Keratinocyte (primary cell): ENCODE measurements at regions not wholly inside any gene's neighbourhood (a gene's known extent, or its start where the extent isn't known, plus 50 kb on each side); places are given as distances from the start of the nearest gene placed in this dataset.

Experiments used
- DNase-seq: peaks from one replicate; pipeline ENCODE4 v3.0.0-alpha.2; 2011; ENCODE audit warnings: low read depth, missing footprints, low spot score
- FAIRE-seq: peaks from 2 replicates; lab custom pipeline; 2011; peaks lifted over from hg19 to GRCh38; lab: Jason Lieb, UNC
- H2AFZ ChIP-seq: 2 replicates; pipeline ENCODE4 v1.6.0; 2012; ENCODE audit warnings: low read length, control low read depth, inconsistent platforms; ENCODE audit not compliant: control insufficient read depth
- H3K27ac ChIP-seq: 2 replicates; pipeline ENCODE4 v1.5.1; 2011; ENCODE audit warnings: low read length; ENCODE audit not compliant: control insufficient read depth, insufficient read depth
- H3K27me3 ChIP-seq: 3 replicates; pipeline ENCODE4 v1.6.0; 2011; ENCODE audit warnings: low read length; ENCODE audit not compliant: control insufficient read depth, insufficient read depth; ENCODE audit errors: extremely low read depth
- H3K36me3 ChIP-seq, 2 experiments: 2 replicates in 1 of 2; 3 replicates in 1 of 2; pipeline ENCODE4 v1.5.1; 2011; ENCODE audit warnings: low read length in 2 of 2, mild to moderate bottlenecking in 1 of 2; ENCODE audit not compliant: control insufficient read depth in 2 of 2, insufficient read depth in 2 of 2; ENCODE audit errors: extremely low read depth in 1 of 2
- H3K4me1 ChIP-seq: 3 replicates; pipeline ENCODE4 v1.5.1; 2011; ENCODE audit warnings: low read length; ENCODE audit not compliant: control insufficient read depth, insufficient read depth; ENCODE audit errors: extremely low read depth
- H3K4me2 ChIP-seq: 3 replicates; pipeline ENCODE4 v1.6.0; 2011; ENCODE audit warnings: low read depth, low read length; ENCODE audit not compliant: control insufficient read depth, insufficient read depth; ENCODE audit errors: extremely low read depth
- H3K4me3 ChIP-seq, 3 experiments: fragments of 200-600 bp in 1 of 3; sonication (generic) in 1 of 3; 2 replicates in 2 of 3; 3 replicates in 1 of 3; pipeline ENCODE4 v1.5.1; 2011 to 2016; ENCODE audit warnings: low read length in 3 of 3, mild to moderate bottlenecking in 3 of 3, control low read depth in 2 of 3, inconsistent platforms in 1 of 3, low read depth in 1 of 3, mixed read lengths in 1 of 3, mixed run types in 1 of 3, moderate library complexity in 1 of 3; ENCODE audit not compliant: control insufficient read depth in 2 of 3, insufficient read depth in 2 of 3; ENCODE audit errors: extremely low read depth in 1 of 3
- H3K79me2 ChIP-seq: 2 replicates; pipeline ENCODE4 v1.6.0; 2012; ENCODE audit warnings: low read length; ENCODE audit not compliant: control insufficient read depth, insufficient read depth
- H3K9ac ChIP-seq: 3 replicates; pipeline ENCODE4 v1.6.0; 2011; ENCODE audit warnings: low read length; ENCODE audit not compliant: control insufficient read depth, insufficient read depth; ENCODE audit errors: extremely low read depth
- H3K9me1 ChIP-seq: 3 replicates; pipeline ENCODE4 v1.6.0; 2011; ENCODE audit warnings: low read length; ENCODE audit not compliant: control insufficient read depth, insufficient read depth; ENCODE audit errors: extremely low read depth
- H3K9me3 ChIP-seq: 2 replicates; pipeline ENCODE4 v1.5.1; 2012; ENCODE audit warnings: low read depth, low read length; ENCODE audit not compliant: control insufficient read depth
- H4K20me1 ChIP-seq: 3 replicates; pipeline ENCODE4 v1.6.0; 2011; ENCODE audit warnings: low read length; ENCODE audit not compliant: control insufficient read depth, insufficient read depth; ENCODE audit errors: extremely low read depth
- CTCF ChIP-seq, 3 experiments: IDR thresholded peaks in 1 of 3; conservative IDR thresholded peaks in 1 of 3; optimal IDR thresholded peaks in 1 of 3; 2 replicates in 2 of 3; 3 replicates in 1 of 3; pipeline versions ENCODE3 to v1.5.1; 2011; ENCODE audit warnings: low read length in 3 of 3, mild to moderate bottlenecking in 3 of 3, moderate library complexity in 2 of 3, control low read depth in 1 of 3, inconsistent platforms in 1 of 3; ENCODE audit not compliant: insufficient read depth in 2 of 3; ENCODE audit errors: extremely low read depth in 1 of 3
- EZH2 ChIP-seq: IDR thresholded peaks from one replicate; pipeline ENCODE4 v1.6.1; 2012; ENCODE audit warnings: inconsistent platforms, mild to moderate bottlenecking, low read length, moderate library complexity
- dilution Hi-C: fragments of 300-500 bp; cut with MboI; formaldehyde crosslinking; loops from one replicate; pipeline ENCODE4 v1.7.0; 2020; ENCODE audit warnings: low sequenced_read_pairs; ENCODE audit not compliant: extremely low pct_ligation_motif_present

DNA sequence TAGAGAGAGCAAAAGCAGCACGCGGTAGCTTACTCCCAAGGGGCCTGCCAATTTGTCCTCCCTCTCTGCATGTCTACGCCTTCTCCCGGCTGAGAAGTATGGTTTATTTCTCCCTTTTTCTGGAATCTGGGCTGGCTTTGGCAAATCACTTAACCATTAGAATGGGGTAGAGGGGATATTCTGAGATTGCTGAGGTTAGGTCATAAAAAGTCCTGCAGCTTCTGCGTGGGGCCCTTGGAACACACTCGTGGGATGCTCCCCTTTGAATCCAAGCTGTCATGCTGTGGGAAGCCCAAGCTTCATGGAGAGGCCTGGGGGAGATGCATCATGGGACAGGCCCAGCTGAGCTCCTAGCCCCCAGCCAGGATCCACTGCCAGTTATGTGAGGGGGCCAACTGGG is 403.6 kb upstream of the MAF start:
- H3K4me3 ChIP-seq: no peak overlapping the region
- dilution Hi-C loops: no loop called here
- H4K20me1 ChIP-seq: no peaks in the 10 kb centered on the region
- FAIRE-seq (no peak), DNase-seq (no peak)
- H3K9me1 ChIP-seq: no peaks in the 10 kb centered on the region
- no peak overlapping the region for H3K9ac ChIP-seq
- no peak for TF ChIP-seq CTCF (optimal IDR thresholded peaks at IDR 0.05 in 1 of 3, IDR thresholded peaks at IDR 0.05 in 1 of 3, conservative IDR thresholded peaks at IDR 0.05 in 1 of 3; ENCODE audit: extremely low read depth in 1 of 3, insufficient read depth in 2 of 3, low read length in 3 of 3)
- no peak for TF ChIP-seq EZH2
- no peak overlapping the region for H3K27ac ChIP-seq
- no peaks in the 10 kb centered on the region for H3K36me3 ChIP-seq
- peaks cover 9% of the 10 kb centered on the region for H3K4me1 ChIP-seq
- no peaks in the 10 kb centered on the region for H3K79me2 ChIP-seq
- no peak overlapping the region for H3K4me2 ChIP-seq
- H3K27me3 ChIP-seq: no peaks in the 10 kb centered on the region
- no peak overlapping the region for H2AFZ ChIP-seq
- no peaks in the 10 kb centered on the region for H3K9me3 ChIP-seq

DNA sequence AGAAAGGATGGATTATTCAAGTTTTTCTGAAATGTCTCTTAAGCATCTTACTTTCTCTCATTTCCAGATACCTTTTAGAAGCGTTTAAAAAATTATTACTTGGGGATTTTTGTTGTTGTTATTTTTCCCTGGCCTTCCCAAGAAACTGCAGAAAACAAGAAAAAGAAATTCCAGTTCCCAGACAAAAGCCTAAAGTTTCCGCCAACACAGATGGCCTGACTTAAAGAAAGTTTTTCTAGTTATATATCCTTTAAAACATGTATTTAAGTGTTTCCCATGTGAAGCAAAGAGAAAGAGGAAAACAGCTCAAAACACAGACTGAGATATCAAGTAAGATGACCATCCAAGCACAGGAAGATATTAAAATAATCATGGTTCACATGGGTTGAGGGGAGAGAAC is 401.7 kb upstream of the MAF start:
- Histone ChIP-seq H3K9ac (no peak overlapping the region), H3K9me1 (no peaks in the 10 kb centered on the region), H2AFZ (no peak overlapping the region), H3K27me3 (no peaks in the 10 kb centered on the region), H3K27ac (no peak overlapping the region), H3K4me1 (peaks cover 9% of the 10 kb centered on the region), H3K79me2 (no peaks in the 10 kb centered on the region), H3K9me3 (no peaks in the 10 kb centered on the region), H3K4me2 (no peak overlapping the region), H4K20me1 (no peaks in the 10 kb centered on the region), H3K36me3 (no peaks in the 10 kb centered on the region), H3K4me3 (no peak overlapping the region)
- DNase-seq: no peak
- dilution Hi-C loops: no loop called here
- no peak for TF ChIP-seq EZH2
- TF ChIP-seq CTCF (optimal IDR thresholded peaks at IDR 0.05 in 1 of 3, IDR thresholded peaks at IDR 0.05 in 1 of 3, conservative IDR thresholded peaks at IDR 0.05 in 1 of 3; ENCODE audit: extremely low read depth in 1 of 3, insufficient read depth in 2 of 3, low read length in 3 of 3): no peak
- FAIRE-seq: no peak
